HG02610 (cell line): ENCODE measurements at regions not wholly inside any gene's neighbourhood (a gene's known extent, or its start where the extent isn't known, plus 50 kb on each side); places are given as distances from the start of the nearest gene placed in this dataset.

ENCODE experiments used
- ATAC-seq: cut with Tn5 transposase; IDR thresholded peaks from one replicate; pipeline ENCODE4 v1.9.1; 2021; ENCODE audit warnings: mild to moderate bottlenecking, moderate library complexity; ENCODE audit not compliant: unreplicated experiment

- no peak for ATAC-seq
These were observed 258.8 kb downstream of the RPS24 start for GRCh38 chr10:78292250-78292981.

GRCh38 chr10:78292982-78293865 is 259.6 kb downstream of the RPS24 start:
- ATAC-seq = no peak

- no peak for ATAC-seq
These were observed 261.6 kb downstream of the RPS24 start for GRCh38 chr10:78295242-78295641.

GRCh38 chr10:78296785-78297184 is 263.1 kb downstream of the RPS24 start:
- no peak for ATAC-seq

GRCh38 chr10:78297997-78298396 is 264.3 kb downstream of the RPS24 start:
- ATAC-seq = no peak

- no peak for ATAC-seq
These were observed 265.2 kb downstream of the RPS24 start for GRCh38 chr10:78298835-78299234.

GRCh38 chr10:78299851-78300468 is 266.3 kb downstream of the RPS24 start:
- no peak for ATAC-seq

GRCh38 chr10:78300526-78300925 is 266.9 kb downstream of the RPS24 start:
- ATAC-seq = no peak

- no peak for ATAC-seq
These were observed 267.8 kb downstream of the RPS24 start for GRCh38 chr10:78301481-78301880.

GRCh38 chr10:78301891-78302738 is 268.5 kb downstream of the RPS24 start:
- ATAC-seq = no peak

- ATAC-seq = no peak
These were observed 269.0 kb downstream of the RPS24 start for GRCh38 chr10:78302739-78302988.

GRCh38 chr10:78302989-78303854 is 269.6 kb downstream of the RPS24 start:
- peak; percentile 84 for ATAC-seq

- ATAC-seq = no peak
These were observed 270.7 kb downstream of the RPS24 start for GRCh38 chr10:78304091-78305045.

- ATAC-seq = no peak
These were observed 271.6 kb downstream of the RPS24 start for GRCh38 chr10:78305311-78305710.

GRCh38 chr10:78306358-78306757 is 272.7 kb downstream of the RPS24 start:
- ATAC-seq = no peak

- no peak for ATAC-seq
These were observed 273.9 kb downstream of the RPS24 start for GRCh38 chr10:78307576-78307975.

GRCh38 chr10:78309536-78310237 is 276.0 kb downstream of the RPS24 start:
- ATAC-seq = no peak

GRCh38 chr10:78310481-78311080 is 276.9 kb downstream of the RPS24 start:
- no peak for ATAC-seq
